ENCODE measurements at regions not wholly inside any gene's neighbourhood (a gene's known extent, or its start where the extent isn't known, plus 50 kb on each side); places are given as distances from the start of the nearest gene placed in this dataset.

DNA sequence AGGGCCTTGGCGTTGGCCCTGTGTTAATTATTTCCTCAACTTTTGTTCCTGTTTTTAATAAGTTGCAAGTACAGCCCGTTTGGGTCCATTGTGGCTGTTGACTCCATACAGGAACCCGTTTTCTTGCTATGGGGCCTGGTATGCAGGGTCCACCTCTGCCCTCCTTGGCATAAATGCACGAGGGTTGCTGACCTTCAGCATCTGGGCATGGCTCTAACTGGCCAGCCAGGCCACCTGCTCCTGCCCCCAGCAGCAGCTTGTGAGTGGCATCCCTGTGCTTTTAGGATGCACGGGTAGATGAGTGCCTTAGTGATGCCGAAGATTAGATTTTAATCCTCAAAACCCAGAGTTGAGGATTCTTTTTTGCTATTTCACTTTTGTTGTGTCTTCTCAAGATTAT is 123.2 kb downstream of the GLRX3 start:
- H3K4me1 ChIP-seq (ENCODE audit: control insufficient read depth in 2 of 3, insufficient read depth in 2 of 3, low read depth in 1 of 3, low read length in 3 of 3): no peaks in the 10 kb centered on the region
- intact Hi-C loops (cut with DNase I): no loop called here
- TF ChIP-seq, protein P1, sequence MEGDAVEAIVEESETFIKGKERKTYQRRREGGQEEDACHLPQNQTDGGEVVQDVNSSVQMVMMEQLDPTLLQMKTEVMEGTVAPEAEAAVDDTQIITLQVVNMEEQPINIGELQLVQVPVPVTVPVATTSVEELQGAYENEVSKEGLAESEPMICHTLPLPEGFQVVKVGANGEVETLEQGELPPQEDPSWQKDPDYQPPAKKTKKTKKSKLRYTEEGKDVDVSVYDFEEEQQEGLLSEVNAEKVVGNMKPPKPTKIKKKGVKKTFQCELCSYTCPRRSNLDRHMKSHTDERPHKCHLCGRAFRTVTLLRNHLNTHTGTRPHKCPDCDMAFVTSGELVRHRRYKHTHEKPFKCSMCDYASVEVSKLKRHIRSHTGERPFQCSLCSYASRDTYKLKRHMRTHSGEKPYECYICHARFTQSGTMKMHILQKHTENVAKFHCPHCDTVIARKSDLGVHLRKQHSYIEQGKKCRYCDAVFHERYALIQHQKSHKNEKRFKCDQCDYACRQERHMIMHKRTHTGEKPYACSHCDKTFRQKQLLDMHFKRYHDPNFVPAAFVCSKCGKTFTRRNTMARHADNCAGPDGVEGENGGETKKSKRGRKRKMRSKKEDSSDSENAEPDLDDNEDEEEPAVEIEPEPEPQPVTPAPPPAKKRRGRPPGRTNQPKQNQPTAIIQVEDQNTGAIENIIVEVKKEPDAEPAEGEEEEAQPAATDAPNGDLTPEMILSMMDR (IDR thresholded peaks at IDR 0.05; ENCODE audit: borderline replicate concordance, extremely low read depth, insufficient read depth): no peak
- H3K4me3 ChIP-seq (ENCODE audit: low read length in 3 of 3): no peak overlapping the region
- H3K9me3 ChIP-seq (ENCODE audit: control insufficient read depth in 2 of 3, insufficient read depth in 1 of 3, low read length in 3 of 3): peaks cover 0 to 6% (median 4%) of the 10 kb centered on the region in 3 donors
- H3K36me3 ChIP-seq (ENCODE audit: control insufficient read depth in 2 of 3, insufficient read depth in 3 of 3, low read length in 3 of 3): no peaks in the 10 kb centered on the region
- H3K27ac ChIP-seq (ENCODE audit: low read depth in 2 of 2, low read length in 2 of 2): no peak overlapping the region
- no peak overlapping the region for H3K9ac ChIP-seq (ENCODE audit: low read length in 3 of 3)
- DNase-seq: no peak
- no peak for FAIRE-seq
- H3K27me3 ChIP-seq (ENCODE audit: control insufficient read depth, insufficient read depth, low read length): no peaks in the 10 kb centered on the region

DNA sequence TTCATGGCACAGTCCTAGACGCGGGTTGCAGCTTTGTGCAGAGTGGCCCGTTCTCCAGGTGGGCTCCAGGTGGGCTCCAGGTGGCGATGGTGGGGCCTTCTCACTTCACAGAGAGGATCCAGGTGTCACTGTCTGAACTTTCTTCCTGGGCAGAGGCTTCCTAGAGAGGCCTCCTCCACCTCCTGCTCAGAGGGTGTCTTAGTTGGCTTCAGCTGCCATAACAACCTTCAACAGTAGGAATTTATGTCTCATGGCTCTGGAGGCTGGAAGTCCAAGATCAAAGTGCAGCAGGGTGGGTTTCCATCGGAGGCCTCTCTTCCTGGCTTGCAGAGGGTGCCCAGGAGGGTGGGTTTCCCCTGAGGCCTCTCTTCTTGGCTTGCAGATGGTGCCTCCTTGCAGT is 125.1 kb downstream of the GLRX3 start:
- no peaks in the 10 kb centered on the region for H3K4me1 ChIP-seq (ENCODE audit: control insufficient read depth in 2 of 3, insufficient read depth in 2 of 3, low read depth in 1 of 3, low read length in 3 of 3)
- no peak for DNase-seq
- H3K4me3 ChIP-seq (ENCODE audit: low read length in 3 of 3): no peak overlapping the region
- H3K27ac ChIP-seq (ENCODE audit: low read depth in 2 of 2, low read length in 2 of 2): no peak overlapping the region
- no peak overlapping the region for H3K9ac ChIP-seq (ENCODE audit: low read length in 3 of 3)
- intact Hi-C loops (cut with DNase I): no loop called here
- H3K9me3 ChIP-seq (ENCODE audit: control insufficient read depth in 2 of 3, insufficient read depth in 1 of 3, low read length in 3 of 3): peaks cover 0 to 14% (median 2%) of the 10 kb centered on the region in 3 donors
- H3K27me3 ChIP-seq (ENCODE audit: control insufficient read depth, insufficient read depth, low read length): no peaks in the 10 kb centered on the region
- no peak for FAIRE-seq
- TF ChIP-seq, protein P1 (IDR thresholded peaks at IDR 0.05; ENCODE audit: borderline replicate concordance, extremely low read depth, insufficient read depth): no peak
- no peaks in the 10 kb centered on the region for H3K36me3 ChIP-seq (ENCODE audit: control insufficient read depth in 2 of 3, insufficient read depth in 3 of 3, low read length in 3 of 3)

- Histone ChIP-seq H3K9me3 (ENCODE audit: control insufficient read depth in 2 of 3, insufficient read depth in 1 of 3, low read length in 3 of 3) (peaks cover 0 to 14% (median 2%) of the 10 kb centered on the region in 3 donors), H3K4me1 (ENCODE audit: control insufficient read depth in 2 of 3, insufficient read depth in 2 of 3, low read depth in 1 of 3, low read length in 3 of 3) (no peaks in the 10 kb centered on the region), H3K36me3 (ENCODE audit: control insufficient read depth in 2 of 3, insufficient read depth in 3 of 3, low read length in 3 of 3) (no peaks in the 10 kb centered on the region), H3K4me3 (ENCODE audit: low read length in 3 of 3) (no peak overlapping the region), H3K27ac (ENCODE audit: low read depth in 2 of 2, low read length in 2 of 2) (no peak overlapping the region), H3K9ac (ENCODE audit: low read length in 3 of 3) (no peak overlapping the region), H3K27me3 (ENCODE audit: control insufficient read depth, insufficient read depth, low read length) (no peaks in the 10 kb centered on the region)
- no peak for DNase-seq
- intact Hi-C loops (cut with DNase I): no loop called here
- FAIRE-seq: no peak
- TF ChIP-seq, protein P1 (IDR thresholded peaks at IDR 0.05; ENCODE audit: borderline replicate concordance, extremely low read depth, insufficient read depth): no peak
These were observed 125.6 kb downstream of the GLRX3 start for GRCh38 chr10:130261766-130262165.

DNA sequence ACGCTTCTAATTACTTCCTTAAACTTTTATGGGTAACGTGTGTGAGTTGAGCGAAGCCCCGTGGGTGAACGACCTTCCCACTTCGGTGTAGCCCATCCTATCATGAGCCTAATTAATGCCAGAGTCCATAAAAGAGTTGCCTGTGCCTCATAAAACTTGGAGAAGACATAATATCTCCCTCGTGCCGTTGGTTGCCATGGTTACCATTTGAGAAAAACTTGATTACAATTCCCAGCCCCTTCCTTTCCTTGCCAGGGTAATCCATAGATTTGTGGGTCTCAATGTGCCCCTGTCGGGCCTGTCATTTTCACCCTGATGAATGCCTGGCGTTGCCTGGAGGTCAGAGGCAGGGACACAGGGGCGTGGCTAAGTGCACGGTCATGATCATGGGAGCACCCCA is 127.1 kb downstream of the GLRX3 start:
- intact Hi-C loops (cut with DNase I): no loop called here
- Histone ChIP-seq H3K36me3 (ENCODE audit: control insufficient read depth in 2 of 3, insufficient read depth in 3 of 3, low read length in 3 of 3) (no peaks in the 10 kb centered on the region), H3K27ac (ENCODE audit: low read depth in 2 of 2, low read length in 2 of 2) (no peak overlapping the region), H3K4me1 (ENCODE audit: control insufficient read depth in 2 of 3, insufficient read depth in 2 of 3, low read depth in 1 of 3, low read length in 3 of 3) (no peaks in the 10 kb centered on the region), H3K9me3 (ENCODE audit: control insufficient read depth in 2 of 3, insufficient read depth in 1 of 3, low read length in 3 of 3) (peaks cover 0 to 18% (median 2%) of the 10 kb centered on the region in 3 donors), H3K4me3 (ENCODE audit: low read length in 3 of 3) (no peak overlapping the region), H3K9ac (ENCODE audit: low read length in 3 of 3) (no peak overlapping the region), H3K27me3 (ENCODE audit: control insufficient read depth, insufficient read depth, low read length) (no peaks in the 10 kb centered on the region)
- DNase-seq (peak in 1 of 5 donors; percentile 5), FAIRE-seq (no peak)
- TF ChIP-seq, protein P1 (IDR thresholded peaks at IDR 0.05; ENCODE audit: borderline replicate concordance, extremely low read depth, insufficient read depth): no peak
